DOHH2 (cell line): ENCODE measurements at regions not wholly inside any gene's neighbourhood (a gene's known extent, or its start where the extent isn't known, plus 50 kb on each side); places are given as distances from the start of the nearest gene placed in this dataset.

Source experiments
- H3F3A ChIP-seq: fragments of 200-600 bp; sonication (generic), shearing (Covaris generic); 2 replicates; pipeline ENCODE4 v1.6.0; 2016; ENCODE audit warnings: antibody characterized with exemption, mild to moderate bottlenecking; ENCODE audit not compliant: control insufficient read depth, insufficient read depth
- H3K27ac ChIP-seq: fragments of 200-600 bp; sonication (generic); 2 replicates; pipeline ENCODE4 v1.5.1; 2014; ENCODE audit warnings: low read depth, mild to moderate bottlenecking, low read length, moderate library complexity
- H3K27me3 ChIP-seq: fragments of 200-600 bp; sonication (generic); 2 replicates; pipeline ENCODE4 v1.6.1; 2014; ENCODE audit warnings: mild to moderate bottlenecking, low read length, mixed read lengths; ENCODE audit not compliant: control insufficient read depth
- H3K36me3 ChIP-seq: fragments of 200-600 bp; sonication (generic); 2 replicates; pipeline ENCODE4 v1.6.1; 2014; ENCODE audit warnings: mild to moderate bottlenecking, low read length, moderate library complexity, mixed read lengths; ENCODE audit not compliant: control insufficient read depth
- H3K4me1 ChIP-seq: fragments of 200-600 bp; sonication (generic); 2 replicates; pipeline ENCODE4 v1.6.1; 2014; ENCODE audit warnings: mild to moderate bottlenecking, low read length, mixed read lengths; ENCODE audit not compliant: control insufficient read depth
- H3K4me2 ChIP-seq: fragments of 200-600 bp; sonication (generic); 2 replicates; pipeline ENCODE4 v1.6.0; 2014; ENCODE audit warnings: mild to moderate bottlenecking, low read length, moderate library complexity
- H3K4me3 ChIP-seq: fragments of 200-600 bp; sonication (generic); 2 replicates; pipeline ENCODE4 v1.5.1; 2014; ENCODE audit warnings: mild to moderate bottlenecking, low read length, mixed read lengths
- H3K79me2 ChIP-seq: fragments of 200-600 bp; sonication (generic); 2 replicates; pipeline ENCODE4 v1.6.1; 2014; ENCODE audit warnings: mild to moderate bottlenecking, low read length, mixed read lengths; ENCODE audit not compliant: control insufficient read depth
- H3K9me2 ChIP-seq: fragments of 200-600 bp; sonication (generic); replicated peaks from 2 replicates; pipeline ENCODE4 v1.6.1; 2014; ENCODE audit warnings: mild to moderate bottlenecking, low read length, mixed read lengths; ENCODE audit not compliant: control insufficient read depth
- H3K9me3 ChIP-seq: fragments of 200-600 bp; sonication (generic); 2 replicates; pipeline ENCODE4 v1.6.1; 2014; ENCODE audit warnings: antibody characterized with exemption, low read length, mixed read lengths; ENCODE audit not compliant: control insufficient read depth, insufficient read depth
- H4K20me1 ChIP-seq: fragments of 200-600 bp; sonication (generic); 2 replicates; pipeline ENCODE4 v1.6.0; 2014; ENCODE audit warnings: low read depth, mild to moderate bottlenecking, antibody characterized with exemption, low read length, moderate library complexity; ENCODE audit not compliant: control insufficient read depth, insufficient read depth
- CTCF ChIP-seq: fragments of 200-600 bp; sonication (generic); IDR thresholded peaks from one replicate; pipeline ENCODE4 v1.5.1; 2014; ENCODE audit warnings: antibody characterized with exemption, mild to moderate bottlenecking, low read depth, low read length; ENCODE audit not compliant: poor library complexity, severe bottlenecking
- EZH2phosphoT487 ChIP-seq: fragments of 200-600 bp; sonication (generic); IDR thresholded peaks from 2 replicates; pipeline ENCODE4 v1.6.1; 2017; ENCODE audit warnings: borderline replicate concordance, mild to moderate bottlenecking, antibody characterized with exemption, low read length, moderate library complexity, mixed read lengths

- Histone ChIP-seq H3K27me3 (no peaks in the 10 kb centered on the region), H3K4me2 (peak overlapping the region; percentile 30), H3K9me2 (no peaks in the 10 kb centered on the region), H4K20me1 (no peaks in the 10 kb centered on the region), H3K36me3 (no peaks in the 10 kb centered on the region), H3K4me1 (peaks cover 23% of the 10 kb centered on the region), H3K27ac (no peak overlapping the region), H3K4me3 (0 out of 2 replicates have a peak overlapping the region, but pooled peaks have one; percentile 19), H3K9me3 (no peaks in the 10 kb centered on the region), H3K79me2 (no peaks in the 10 kb centered on the region), H3F3A (no peaks in the 10 kb centered on the region)
- TF ChIP-seq EZH2phosphoT487 (no peak), CTCF (no peak)
Observed at GRCh38 chr3:98999675-99000074, 98.2 kb upstream of the DCBLD2 start.

- no peaks in the 10 kb centered on the region for H3F3A ChIP-seq
- no peak overlapping the region for H3K27ac ChIP-seq
- no peaks in the 10 kb centered on the region for H3K36me3 ChIP-seq
- no peaks in the 10 kb centered on the region for H3K9me2 ChIP-seq
- H4K20me1 ChIP-seq, result no peaks in the 10 kb centered on the region
- peaks cover 5% of the 10 kb centered on the region for H3K4me1 ChIP-seq
- no peaks in the 10 kb centered on the region for H3K79me2 ChIP-seq
- H3K4me3 ChIP-seq, result no peak overlapping the region
- no peak overlapping the region for H3K4me2 ChIP-seq
- TF ChIP-seq CTCF, result peak; percentile 48
- TF ChIP-seq EZH2phosphoT487, result no peak
- no peaks in the 10 kb centered on the region for H3K9me3 ChIP-seq
- no peaks in the 10 kb centered on the region for H3K27me3 ChIP-seq
Observed at GRCh38 chr3:98994128-98994762, 92.8 kb upstream of the DCBLD2 start.

GRCh38 chr3:98991393-98991792, 89.9 kb upstream of the DCBLD2 start:
- Histone ChIP-seq H3K9me3 (no peaks in the 10 kb centered on the region), H3K79me2 (no peaks in the 10 kb centered on the region), H3K4me2 (no peak overlapping the region), H3K4me3 (no peak overlapping the region), H3K36me3 (no peaks in the 10 kb centered on the region), H4K20me1 (no peaks in the 10 kb centered on the region), H3K27ac (no peak overlapping the region), H3K4me1 (peaks cover 4% of the 10 kb centered on the region), H3K9me2 (no peaks in the 10 kb centered on the region), H3F3A (no peaks in the 10 kb centered on the region), H3K27me3 (no peaks in the 10 kb centered on the region)
- peak; percentile 71 for TF ChIP-seq CTCF
- TF ChIP-seq EZH2phosphoT487, result no peak
